KOPT-K1 (cell line): ENCODE measurements at regions not wholly inside any gene's neighbourhood (a gene's known extent, or its start where the extent isn't known, plus 50 kb on each side); places are given as distances from the start of the nearest gene placed in this dataset.

Experiments used
- H3K27ac ChIP-seq: fragments of 200-600 bp; sonication (generic); 2 replicates; pipeline ENCODE4 v1.5.1; 2016; ENCODE audit warnings: antibody characterized with exemption, mild to moderate bottlenecking, low read depth, low read length; ENCODE audit not compliant: poor library complexity, severe bottlenecking
- H3K36me3 ChIP-seq: fragments of 200-600 bp; sonication (generic); 2 replicates; pipeline ENCODE4 v1.5.1; 2017; ENCODE audit warnings: antibody characterized with exemption, mild to moderate bottlenecking, low read length, moderate library complexity; ENCODE audit not compliant: insufficient read depth
- H3K9me3 ChIP-seq: fragments of 200-600 bp; sonication (generic); 2 replicates; pipeline ENCODE4 v1.5.1; 2017; ENCODE audit warnings: antibody characterized with exemption, low read length, mild to moderate bottlenecking; ENCODE audit not compliant: insufficient read depth, poor library complexity, severe bottlenecking

DNA sequence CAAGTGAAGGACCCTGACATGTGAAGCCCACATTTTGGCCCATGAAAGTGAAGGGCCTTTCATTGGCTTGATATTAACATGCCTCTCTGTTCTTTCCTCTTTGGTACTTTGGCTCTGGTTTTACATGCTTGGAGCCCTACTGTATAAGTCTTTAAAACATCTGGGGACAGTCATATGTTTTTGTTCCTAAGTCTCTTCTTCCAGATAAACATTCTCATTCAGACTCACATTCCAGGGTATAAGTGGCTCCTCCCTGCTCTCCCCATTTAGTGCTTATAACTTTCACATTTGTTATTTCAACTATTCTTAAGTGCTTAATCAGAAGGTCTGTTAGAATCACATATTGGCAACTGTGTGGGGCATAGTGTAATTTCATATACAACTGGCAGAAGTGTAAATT, 1932.2 kb upstream of the CELF4 start:
- Histone ChIP-seq H3K27ac (no peak overlapping the region), H3K36me3 (no peaks in the 10 kb centered on the region), H3K9me3 (no peaks in the 10 kb centered on the region)

GRCh38 chr18:39496986-39497385, 1931.4 kb upstream of the CELF4 start:
- H3K27ac ChIP-seq = no peak overlapping the region
- H3K36me3 ChIP-seq = no peaks in the 10 kb centered on the region
- no peaks in the 10 kb centered on the region for H3K9me3 ChIP-seq

GRCh38 chr18:39494211-39494896, 1928.8 kb upstream of the CELF4 start:
- Histone ChIP-seq H3K27ac (no peak overlapping the region), H3K36me3 (no peaks in the 10 kb centered on the region), H3K9me3 (no peaks in the 10 kb centered on the region)

- Histone ChIP-seq H3K36me3 (no peaks in the 10 kb centered on the region), H3K27ac (no peak overlapping the region), H3K9me3 (no peaks in the 10 kb centered on the region)
Measured at GRCh38 chr18:39491408-39491807, 1925.8 kb upstream of the CELF4 start.

DNA sequence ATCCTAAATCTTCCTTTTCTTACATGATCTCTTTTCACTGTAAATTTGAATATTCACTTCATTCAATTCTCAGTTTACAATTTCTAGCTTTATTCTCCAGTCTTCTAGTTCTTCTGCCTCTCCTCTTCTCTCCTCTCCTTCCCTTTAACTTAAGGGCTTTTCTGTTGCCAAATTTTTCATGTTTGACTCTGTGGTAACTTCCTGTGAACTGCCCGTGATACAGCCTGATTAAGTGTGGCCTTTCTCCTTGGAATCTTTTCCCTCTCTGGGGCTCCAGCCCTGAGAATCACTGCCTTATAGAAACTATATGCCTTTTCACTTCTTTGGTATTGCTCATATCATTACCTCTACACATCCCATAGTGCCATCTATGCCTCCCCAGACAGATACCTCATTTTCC, 1923.8 kb upstream of the CELF4 start:
- Histone ChIP-seq H3K9me3 (no peaks in the 10 kb centered on the region), H3K36me3 (no peaks in the 10 kb centered on the region), H3K27ac (no peak overlapping the region)

DNA sequence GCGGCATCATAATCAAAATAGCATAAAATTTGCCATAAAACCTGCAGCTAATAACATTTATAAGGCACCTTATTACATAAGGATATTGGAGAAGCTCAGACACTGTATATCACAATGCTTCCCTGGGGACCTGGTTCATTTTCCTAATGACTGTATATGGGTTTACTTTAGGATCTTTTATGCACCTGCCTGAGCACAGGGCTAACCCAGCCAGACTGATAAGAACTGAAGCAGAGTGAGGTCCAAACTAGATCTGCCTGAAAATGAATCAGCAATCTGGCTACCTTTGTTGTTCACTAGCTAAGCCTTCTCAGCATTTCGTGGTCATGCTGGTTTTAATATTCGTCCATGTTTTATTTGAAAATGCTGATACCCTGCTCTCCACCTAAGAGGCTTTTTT, 1922.3 kb upstream of the CELF4 start:
- H3K9me3 ChIP-seq = no peaks in the 10 kb centered on the region
- H3K27ac ChIP-seq = no peak overlapping the region
- no peaks in the 10 kb centered on the region for H3K36me3 ChIP-seq

- Histone ChIP-seq H3K9me3 (no peaks in the 10 kb centered on the region), H3K27ac (no peak overlapping the region), H3K36me3 (no peaks in the 10 kb centered on the region)
Measured at GRCh38 chr18:39486268-39486667, 1920.7 kb upstream of the CELF4 start.

DNA sequence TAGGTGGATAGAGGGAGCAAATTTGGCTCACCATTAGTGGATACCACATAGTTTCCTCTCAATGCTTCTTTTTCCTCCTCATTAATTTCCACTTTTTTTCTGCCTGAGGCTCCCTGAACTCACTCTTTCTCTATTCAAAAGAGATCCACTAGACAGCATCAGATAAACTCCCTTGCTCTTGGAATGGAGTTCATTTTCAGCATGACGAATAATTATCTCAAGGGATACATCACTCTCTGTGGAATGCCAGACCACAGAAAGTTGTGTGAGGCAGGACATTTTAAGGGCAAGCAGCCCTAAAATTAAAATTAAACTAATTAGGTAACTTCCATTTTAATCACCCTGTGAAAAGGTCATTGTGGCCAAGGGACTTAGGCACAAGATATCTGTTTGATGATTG, 1920.1 kb upstream of the CELF4 start:
- Histone ChIP-seq H3K36me3 (no peaks in the 10 kb centered on the region), H3K27ac (no peak overlapping the region), H3K9me3 (no peaks in the 10 kb centered on the region)

GRCh38 chr18:39481281-39481680, 1915.7 kb upstream of the CELF4 start:
- H3K27ac ChIP-seq = no peak overlapping the region
- no peaks in the 10 kb centered on the region for H3K36me3 ChIP-seq
- no peaks in the 10 kb centered on the region for H3K9me3 ChIP-seq

GRCh38 chr18:39480494-39481195, 1915.0 kb upstream of the CELF4 start:
- no peaks in the 10 kb centered on the region for H3K9me3 ChIP-seq
- no peaks in the 10 kb centered on the region for H3K36me3 ChIP-seq
- H3K27ac ChIP-seq = no peak overlapping the region

GRCh38 chr18:39464006-39464405, 1898.4 kb upstream of the CELF4 start:
- Histone ChIP-seq H3K27ac (no peak overlapping the region), H3K36me3 (no peaks in the 10 kb centered on the region), H3K9me3 (no peaks in the 10 kb centered on the region)

GRCh38 chr18:39462436-39462835, 1896.8 kb upstream of the CELF4 start:
- Histone ChIP-seq H3K9me3 (no peaks in the 10 kb centered on the region), H3K27ac (no peak overlapping the region), H3K36me3 (no peaks in the 10 kb centered on the region)

DNA sequence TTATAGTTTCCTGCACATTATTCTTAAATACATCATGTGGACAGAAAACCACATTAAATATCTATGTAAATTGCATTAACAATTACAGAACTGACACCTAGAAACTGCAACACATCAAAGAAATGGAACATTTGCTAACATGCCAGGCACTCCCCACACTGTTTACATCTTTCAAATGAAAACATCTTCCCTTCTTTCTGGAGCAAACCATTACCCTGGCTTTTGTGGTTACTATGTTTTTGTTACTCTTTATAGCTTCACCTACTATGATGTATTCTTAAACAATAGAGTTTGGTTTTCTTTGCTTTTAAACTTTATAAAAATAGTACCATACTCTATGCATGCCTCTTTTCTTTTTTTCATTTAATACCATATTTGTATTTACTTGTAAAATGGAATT, 1894.5 kb upstream of the CELF4 start:
- H3K27ac ChIP-seq = no peak overlapping the region
- H3K9me3 ChIP-seq = no peaks in the 10 kb centered on the region
- no peaks in the 10 kb centered on the region for H3K36me3 ChIP-seq

GRCh38 chr18:39455285-39455684, 1889.7 kb upstream of the CELF4 start:
- Histone ChIP-seq H3K36me3 (no peaks in the 10 kb centered on the region), H3K9me3 (no peaks in the 10 kb centered on the region), H3K27ac (no peak overlapping the region)

GRCh38 chr18:39454866-39455265, 1889.3 kb upstream of the CELF4 start:
- Histone ChIP-seq H3K36me3 (no peaks in the 10 kb centered on the region), H3K27ac (no peak overlapping the region), H3K9me3 (no peaks in the 10 kb centered on the region)

DNA sequence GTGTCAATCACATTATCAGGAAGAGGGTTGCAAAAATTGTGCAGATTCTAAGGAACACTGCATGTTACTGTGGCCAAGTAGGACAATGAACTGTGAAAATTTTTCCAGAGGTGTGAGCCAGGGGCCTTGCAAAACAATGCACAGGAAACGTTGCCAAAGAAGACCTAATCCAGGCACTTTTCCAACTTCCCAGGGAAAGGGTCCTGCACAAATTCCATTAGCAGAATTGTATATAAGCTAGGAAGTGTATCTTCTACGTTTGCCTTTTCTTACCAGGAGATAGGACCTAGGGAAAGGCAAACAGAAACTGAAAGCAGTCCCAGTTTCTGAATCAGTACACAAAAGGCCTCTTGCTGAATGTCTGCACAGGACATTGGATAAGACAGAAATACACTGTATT, 1888.3 kb upstream of the CELF4 start:
- Histone ChIP-seq H3K9me3 (no peaks in the 10 kb centered on the region), H3K27ac (peak overlapping the region; percentile 67)

More for the DNA sequence above, 1888.3 kb upstream of the CELF4 start:
- H3K36me3 ChIP-seq = no peaks in the 10 kb centered on the region
